Keratinocyte (primary cell): ENCODE measurements at regions not wholly inside any gene's neighbourhood (a gene's known extent, or its start where the extent isn't known, plus 50 kb on each side); places are given as distances from the start of the nearest gene placed in this dataset.

Source experiments
- DNase-seq: peaks from one replicate; pipeline ENCODE4 v3.0.0-alpha.2; 2011; ENCODE audit warnings: low read depth, missing footprints, low spot score
- FAIRE-seq: peaks from 2 replicates; lab custom pipeline; 2011; peaks lifted over from hg19 to GRCh38; lab: Jason Lieb, UNC
- H2AFZ ChIP-seq: 2 replicates; pipeline ENCODE4 v1.6.0; 2012; ENCODE audit warnings: low read length, control low read depth, inconsistent platforms; ENCODE audit not compliant: control insufficient read depth
- H3K27ac ChIP-seq: 2 replicates; pipeline ENCODE4 v1.5.1; 2011; ENCODE audit warnings: low read length; ENCODE audit not compliant: control insufficient read depth, insufficient read depth
- H3K27me3 ChIP-seq: 3 replicates; pipeline ENCODE4 v1.6.0; 2011; ENCODE audit warnings: low read length; ENCODE audit not compliant: control insufficient read depth, insufficient read depth; ENCODE audit errors: extremely low read depth
- H3K36me3 ChIP-seq, 2 experiments: 2 replicates in 1 of 2; 3 replicates in 1 of 2; pipeline ENCODE4 v1.5.1; 2011; ENCODE audit warnings: low read length in 2 of 2, mild to moderate bottlenecking in 1 of 2; ENCODE audit not compliant: control insufficient read depth in 2 of 2, insufficient read depth in 2 of 2; ENCODE audit errors: extremely low read depth in 1 of 2
- H3K4me1 ChIP-seq: 3 replicates; pipeline ENCODE4 v1.5.1; 2011; ENCODE audit warnings: low read length; ENCODE audit not compliant: control insufficient read depth, insufficient read depth; ENCODE audit errors: extremely low read depth
- H3K4me2 ChIP-seq: 3 replicates; pipeline ENCODE4 v1.6.0; 2011; ENCODE audit warnings: low read depth, low read length; ENCODE audit not compliant: control insufficient read depth, insufficient read depth; ENCODE audit errors: extremely low read depth
- H3K4me3 ChIP-seq, 3 experiments: fragments of 200-600 bp in 1 of 3; sonication (generic) in 1 of 3; 2 replicates in 2 of 3; 3 replicates in 1 of 3; pipeline ENCODE4 v1.5.1; 2011 to 2016; ENCODE audit warnings: low read length in 3 of 3, mild to moderate bottlenecking in 3 of 3, control low read depth in 2 of 3, inconsistent platforms in 1 of 3, low read depth in 1 of 3, mixed read lengths in 1 of 3, mixed run types in 1 of 3, moderate library complexity in 1 of 3; ENCODE audit not compliant: control insufficient read depth in 2 of 3, insufficient read depth in 2 of 3; ENCODE audit errors: extremely low read depth in 1 of 3
- H3K79me2 ChIP-seq: 2 replicates; pipeline ENCODE4 v1.6.0; 2012; ENCODE audit warnings: low read length; ENCODE audit not compliant: control insufficient read depth, insufficient read depth
- H3K9ac ChIP-seq: 3 replicates; pipeline ENCODE4 v1.6.0; 2011; ENCODE audit warnings: low read length; ENCODE audit not compliant: control insufficient read depth, insufficient read depth; ENCODE audit errors: extremely low read depth
- H3K9me1 ChIP-seq: 3 replicates; pipeline ENCODE4 v1.6.0; 2011; ENCODE audit warnings: low read length; ENCODE audit not compliant: control insufficient read depth, insufficient read depth; ENCODE audit errors: extremely low read depth
- H3K9me3 ChIP-seq: 2 replicates; pipeline ENCODE4 v1.5.1; 2012; ENCODE audit warnings: low read depth, low read length; ENCODE audit not compliant: control insufficient read depth
- H4K20me1 ChIP-seq: 3 replicates; pipeline ENCODE4 v1.6.0; 2011; ENCODE audit warnings: low read length; ENCODE audit not compliant: control insufficient read depth, insufficient read depth; ENCODE audit errors: extremely low read depth
- EZH2 ChIP-seq: IDR thresholded peaks from one replicate; pipeline ENCODE4 v1.6.1; 2012; ENCODE audit warnings: inconsistent platforms, mild to moderate bottlenecking, low read length, moderate library complexity
- dilution Hi-C: fragments of 300-500 bp; cut with MboI; formaldehyde crosslinking; loops from one replicate; pipeline ENCODE4 v1.7.0; 2020; ENCODE audit warnings: low sequenced_read_pairs; ENCODE audit not compliant: extremely low pct_ligation_motif_present
- TF ChIP-seq, protein P1 (sequence below), 3 experiments: IDR thresholded peaks in 1 of 3; conservative IDR thresholded peaks in 1 of 3; optimal IDR thresholded peaks in 1 of 3; 2 replicates in 2 of 3; 3 replicates in 1 of 3; pipeline versions ENCODE3 to v1.5.1; 2011; ENCODE audit warnings: low read length in 3 of 3, mild to moderate bottlenecking in 3 of 3, moderate library complexity in 2 of 3, control low read depth in 1 of 3, inconsistent platforms in 1 of 3; ENCODE audit not compliant: insufficient read depth in 2 of 3; ENCODE audit errors: extremely low read depth in 1 of 3

DNA sequence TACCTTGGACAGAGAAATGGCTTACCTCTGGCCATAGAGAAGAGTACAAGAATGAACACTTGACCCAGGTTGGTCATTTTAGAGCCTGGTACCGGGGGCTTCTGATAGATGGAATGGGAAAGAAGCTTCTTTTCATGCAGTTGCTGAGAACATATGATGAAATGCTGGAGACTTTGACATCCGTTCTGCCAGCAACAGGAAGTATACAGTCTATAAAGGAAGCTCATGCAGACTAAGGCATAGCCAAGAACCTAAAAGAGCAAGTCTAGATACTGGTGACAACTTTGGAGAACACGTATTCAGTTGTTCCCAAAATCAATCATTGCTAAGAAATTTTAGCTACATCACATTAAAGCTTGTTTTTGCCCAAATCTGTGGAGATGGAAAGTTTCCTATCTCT, 894.6 kb downstream of the METTL15 start:
- Histone ChIP-seq H3K4me3 (no peak overlapping the region), H3K9me3 (no peaks in the 10 kb centered on the region), H4K20me1 (no peaks in the 10 kb centered on the region), H3K27ac (no peak overlapping the region), H2AFZ (no peak overlapping the region), H3K36me3 (no peaks in the 10 kb centered on the region), H3K9me1 (no peaks in the 10 kb centered on the region), H3K9ac (no peak overlapping the region), H3K79me2 (no peaks in the 10 kb centered on the region), H3K4me1 (no peaks in the 10 kb centered on the region), H3K4me2 (no peak overlapping the region), H3K27me3 (no peaks in the 10 kb centered on the region)
- no peak for TF ChIP-seq EZH2
- TF ChIP-seq, protein P1, sequence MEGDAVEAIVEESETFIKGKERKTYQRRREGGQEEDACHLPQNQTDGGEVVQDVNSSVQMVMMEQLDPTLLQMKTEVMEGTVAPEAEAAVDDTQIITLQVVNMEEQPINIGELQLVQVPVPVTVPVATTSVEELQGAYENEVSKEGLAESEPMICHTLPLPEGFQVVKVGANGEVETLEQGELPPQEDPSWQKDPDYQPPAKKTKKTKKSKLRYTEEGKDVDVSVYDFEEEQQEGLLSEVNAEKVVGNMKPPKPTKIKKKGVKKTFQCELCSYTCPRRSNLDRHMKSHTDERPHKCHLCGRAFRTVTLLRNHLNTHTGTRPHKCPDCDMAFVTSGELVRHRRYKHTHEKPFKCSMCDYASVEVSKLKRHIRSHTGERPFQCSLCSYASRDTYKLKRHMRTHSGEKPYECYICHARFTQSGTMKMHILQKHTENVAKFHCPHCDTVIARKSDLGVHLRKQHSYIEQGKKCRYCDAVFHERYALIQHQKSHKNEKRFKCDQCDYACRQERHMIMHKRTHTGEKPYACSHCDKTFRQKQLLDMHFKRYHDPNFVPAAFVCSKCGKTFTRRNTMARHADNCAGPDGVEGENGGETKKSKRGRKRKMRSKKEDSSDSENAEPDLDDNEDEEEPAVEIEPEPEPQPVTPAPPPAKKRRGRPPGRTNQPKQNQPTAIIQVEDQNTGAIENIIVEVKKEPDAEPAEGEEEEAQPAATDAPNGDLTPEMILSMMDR (optimal IDR thresholded peaks at IDR 0.05 in 1 of 3, IDR thresholded peaks at IDR 0.05 in 1 of 3, conservative IDR thresholded peaks at IDR 0.05 in 1 of 3; ENCODE audit: extremely low read depth in 1 of 3, insufficient read depth in 2 of 3, low read length in 3 of 3): no peak
- DNase-seq (no peak), FAIRE-seq (no peak)
- dilution Hi-C loops: no loop called here

DNA sequence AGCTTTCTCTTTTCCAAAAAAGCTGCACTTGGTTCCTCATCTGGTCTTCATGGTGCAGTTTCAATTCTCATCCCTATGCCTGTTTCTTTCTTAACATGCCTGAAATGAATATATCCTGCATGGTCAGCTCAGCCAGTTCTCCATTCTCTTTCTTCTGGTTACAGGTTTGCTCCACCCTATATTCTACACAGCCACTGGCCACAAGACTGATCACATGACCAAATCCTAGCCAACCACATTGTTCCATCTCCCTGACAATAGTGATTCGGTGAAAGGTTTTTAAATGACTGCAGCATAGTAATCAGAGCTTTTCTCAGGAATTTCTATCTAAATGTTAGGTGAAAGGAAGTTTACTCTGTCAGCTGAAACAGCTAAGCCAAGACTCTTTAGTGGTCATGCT, 891.4 kb downstream of the METTL15 start:
- no peaks in the 10 kb centered on the region for H3K9me3 ChIP-seq
- no peaks in the 10 kb centered on the region for H4K20me1 ChIP-seq
- H3K4me3 ChIP-seq: no peak overlapping the region
- TF ChIP-seq EZH2: no peak
- TF ChIP-seq, protein P1 (optimal IDR thresholded peaks at IDR 0.05 in 1 of 3, IDR thresholded peaks at IDR 0.05 in 1 of 3, conservative IDR thresholded peaks at IDR 0.05 in 1 of 3; ENCODE audit: extremely low read depth in 1 of 3, insufficient read depth in 2 of 3, low read length in 3 of 3): no peak
- H3K79me2 ChIP-seq: no peaks in the 10 kb centered on the region
- FAIRE-seq (no peak), DNase-seq (no peak)
- no peak overlapping the region for H3K4me2 ChIP-seq
- no peaks in the 10 kb centered on the region for H3K4me1 ChIP-seq
- no peak overlapping the region for H2AFZ ChIP-seq
- dilution Hi-C loops: no loop called here
- no peaks in the 10 kb centered on the region for H3K9me1 ChIP-seq
- no peaks in the 10 kb centered on the region for H3K36me3 ChIP-seq
- no peak overlapping the region for H3K9ac ChIP-seq
- H3K27me3 ChIP-seq: no peaks in the 10 kb centered on the region
- H3K27ac ChIP-seq: no peak overlapping the region
